ENCODE measurements at regions not wholly inside any gene's neighbourhood (a gene's known extent, or its start where the extent isn't known, plus 50 kb on each side); places are given as distances from the start of the nearest gene placed in this dataset.

- no peak for TF ChIP-seq POLR2AphosphoS5 (IDR thresholded peaks at IDR 0.05)
- TF ChIP-seq CTCF (IDR thresholded peaks at IDR 0.05): peak; percentile 13 to 42 (median 41)
- TF ChIP-seq EP300 (IDR thresholded peaks at IDR 0.05): no peak
These were observed 168.6 kb downstream of the ALX1 start for GRCh38 chr12:85448548-85449139.

Data from esophagus muscularis mucosa (tissue), 4 donors.